Karpas-422 (cell line): ENCODE measurements at regions not wholly inside any gene's neighbourhood (a gene's known extent, or its start where the extent isn't known, plus 50 kb on each side); places are given as distances from the start of the nearest gene placed in this dataset.

Experiments used
- DNase-seq: peaks from one replicate; pipeline ENCODE4 v3.0.0-alpha.2; 2015
- H2AFZ ChIP-seq: fragments of 200-600 bp; sonication (generic); 2 replicates; pipeline ENCODE4 v1.6.1; 2014; ENCODE audit warnings: antibody characterized with exemption, low read length, mixed read lengths
- H3K27ac ChIP-seq: fragments of 200-600 bp; sonication (generic); 2 replicates; pipeline ENCODE4 v1.5.1; 2014; ENCODE audit warnings: mild to moderate bottlenecking, low read length, moderate library complexity
- H3K27me3 ChIP-seq: fragments of 200-600 bp; sonication (generic); 2 replicates; pipeline ENCODE4 v1.6.1; 2014; ENCODE audit warnings: low read length, mixed read lengths
- H3K36me3 ChIP-seq: fragments of 200-600 bp; sonication (generic); 2 replicates; pipeline ENCODE4 v1.6.1; 2014; ENCODE audit warnings: low read length, mixed read lengths; ENCODE audit not compliant: insufficient read depth
- H3K4me1 ChIP-seq: fragments of 200-600 bp; sonication (generic); 2 replicates; pipeline ENCODE4 v1.6.1; 2014; ENCODE audit warnings: mild to moderate bottlenecking, low read length, mixed read lengths
- H3K4me2 ChIP-seq: fragments of 200-600 bp; sonication (generic); 2 replicates; pipeline ENCODE4 v1.6.1; 2014; ENCODE audit warnings: low read length, low read depth, mild to moderate bottlenecking; ENCODE audit not compliant: poor library complexity, severe bottlenecking
- H3K4me3 ChIP-seq: fragments of 200-600 bp; sonication (generic); 2 replicates; pipeline ENCODE4 v1.5.1; 2014; ENCODE audit warnings: mild to moderate bottlenecking, antibody characterized with exemption, low read length, mixed read lengths
- H3K79me2 ChIP-seq: fragments of 200-600 bp; sonication (generic); 2 replicates; pipeline ENCODE4 v1.6.1; 2014; ENCODE audit warnings: mild to moderate bottlenecking, low read length, mixed read lengths
- H3K9ac ChIP-seq: fragments of 200-600 bp; sonication (generic); 2 replicates; pipeline ENCODE4 v1.6.0; 2014; ENCODE audit warnings: low read length
- H3K9me2 ChIP-seq: fragments of 200-600 bp; sonication (generic), shearing (Covaris generic); replicated peaks from 2 replicates; pipeline ENCODE4 v1.6.0; 2014; ENCODE audit warnings: mild to moderate bottlenecking, low read length, moderate library complexity; ENCODE audit not compliant: insufficient read depth
- H3K9me3 ChIP-seq: fragments of 300-700, 200-600 bp; sonication (generic); 2 replicates; pipeline ENCODE4 v1.6.1; 2014; ENCODE audit warnings: low read length, mixed read lengths
- H4K20me1 ChIP-seq: fragments of 200-600 bp; sonication (generic); 2 replicates; pipeline ENCODE4 v1.6.1; 2014; ENCODE audit warnings: mild to moderate bottlenecking, antibody characterized with exemption, low read length, low read depth; ENCODE audit not compliant: insufficient read depth

DNA sequence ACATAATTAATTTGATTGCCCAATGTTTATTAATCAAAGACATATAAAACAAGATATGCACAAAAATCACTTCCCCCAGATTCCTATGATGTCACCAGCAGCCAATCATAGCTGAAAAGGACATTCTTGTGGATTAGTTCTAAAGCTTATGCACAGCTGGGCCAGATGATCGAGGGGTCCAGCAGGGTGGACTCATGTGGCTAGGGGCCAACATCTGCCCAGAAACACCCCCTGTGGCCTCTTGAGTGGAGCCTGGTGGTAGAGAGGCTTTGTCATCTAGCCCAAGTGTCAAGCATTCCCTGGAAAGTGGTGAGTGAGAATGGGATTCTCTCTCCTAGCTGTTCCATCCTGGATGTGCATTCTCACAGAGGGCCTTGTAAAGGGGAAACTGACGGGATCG, 590.0 kb downstream of the BCL11B start:
- no peak overlapping the region for H2AFZ ChIP-seq
- H3K4me2 ChIP-seq = no peak overlapping the region
- peaks cover 40% of the 10 kb centered on the region for H3K9me3 ChIP-seq
- H3K27ac ChIP-seq = no peak overlapping the region
- H3K9me2 ChIP-seq = no peaks in the 10 kb centered on the region
- no peak for DNase-seq
- no peaks in the 10 kb centered on the region for H4K20me1 ChIP-seq
- no peak overlapping the region for H3K4me3 ChIP-seq
- no peak overlapping the region for H3K9ac ChIP-seq
- no peaks in the 10 kb centered on the region for H3K4me1 ChIP-seq
- no peaks in the 10 kb centered on the region for H3K79me2 ChIP-seq
- no peaks in the 10 kb centered on the region for H3K36me3 ChIP-seq
- H3K27me3 ChIP-seq = no peaks in the 10 kb centered on the region

DNA sequence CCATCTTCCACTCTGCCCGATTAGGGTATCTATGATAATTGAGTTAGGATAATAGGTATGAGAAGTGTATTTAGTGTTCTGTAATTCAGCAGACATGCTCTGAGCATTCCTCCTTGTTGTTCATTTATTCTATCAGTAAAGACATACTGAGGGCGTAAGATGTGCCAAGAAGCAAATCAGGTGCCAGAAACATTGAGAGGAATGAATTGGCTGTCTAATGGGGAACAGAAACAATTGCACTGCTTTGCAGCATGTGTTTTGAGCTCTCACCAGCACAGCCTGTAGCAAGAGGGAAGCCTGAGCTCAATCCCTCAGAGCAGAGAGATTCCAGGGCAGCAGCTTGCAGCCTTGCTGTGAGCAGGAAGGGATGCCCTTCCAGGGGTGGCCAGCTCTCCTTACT, 589.3 kb downstream of the BCL11B start:
- H3K79me2 ChIP-seq = no peaks in the 10 kb centered on the region
- H3K4me2 ChIP-seq = no peak overlapping the region
- H3K4me3 ChIP-seq = no peak overlapping the region
- peaks cover 36% of the 10 kb centered on the region for H3K9me3 ChIP-seq
- no peaks in the 10 kb centered on the region for H3K36me3 ChIP-seq
- no peak for DNase-seq
- H3K4me1 ChIP-seq = no peaks in the 10 kb centered on the region
- H3K9ac ChIP-seq = no peak overlapping the region
- no peak overlapping the region for H3K27ac ChIP-seq
- no peak overlapping the region for H2AFZ ChIP-seq
- no peaks in the 10 kb centered on the region for H4K20me1 ChIP-seq
- H3K9me2 ChIP-seq = no peaks in the 10 kb centered on the region
- no peaks in the 10 kb centered on the region for H3K27me3 ChIP-seq

DNA sequence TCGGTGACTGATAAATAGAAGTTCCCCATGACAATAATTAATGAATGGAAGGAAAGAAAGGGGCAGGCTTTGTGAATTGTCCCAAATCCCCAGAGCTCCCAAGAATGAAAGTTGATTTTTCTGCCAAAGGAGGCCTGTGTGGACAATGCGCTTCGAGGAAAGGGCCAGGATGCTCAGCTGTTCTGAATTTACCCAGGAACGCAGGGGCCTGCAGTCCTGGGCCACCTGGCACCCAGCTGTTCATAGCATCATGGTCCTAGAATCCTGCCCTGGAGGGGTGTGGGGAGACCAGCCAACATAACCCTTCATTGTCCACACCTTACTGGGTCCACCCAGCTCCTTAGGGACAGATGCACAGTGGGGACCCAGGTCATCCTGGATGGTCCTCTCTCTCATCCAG, 587.5 kb downstream of the BCL11B start:
- Histone ChIP-seq H3K79me2 (no peaks in the 10 kb centered on the region), H4K20me1 (no peaks in the 10 kb centered on the region), H3K4me2 (no peak overlapping the region), H3K9ac (no peak overlapping the region), H3K9me3 (peaks cover 25% of the 10 kb centered on the region), H3K4me3 (no peak overlapping the region), H3K27me3 (no peaks in the 10 kb centered on the region), H2AFZ (no peak overlapping the region), H3K27ac (no peak overlapping the region), H3K4me1 (no peaks in the 10 kb centered on the region), H3K9me2 (no peaks in the 10 kb centered on the region), H3K36me3 (no peaks in the 10 kb centered on the region)
- DNase-seq = no peak

DNA sequence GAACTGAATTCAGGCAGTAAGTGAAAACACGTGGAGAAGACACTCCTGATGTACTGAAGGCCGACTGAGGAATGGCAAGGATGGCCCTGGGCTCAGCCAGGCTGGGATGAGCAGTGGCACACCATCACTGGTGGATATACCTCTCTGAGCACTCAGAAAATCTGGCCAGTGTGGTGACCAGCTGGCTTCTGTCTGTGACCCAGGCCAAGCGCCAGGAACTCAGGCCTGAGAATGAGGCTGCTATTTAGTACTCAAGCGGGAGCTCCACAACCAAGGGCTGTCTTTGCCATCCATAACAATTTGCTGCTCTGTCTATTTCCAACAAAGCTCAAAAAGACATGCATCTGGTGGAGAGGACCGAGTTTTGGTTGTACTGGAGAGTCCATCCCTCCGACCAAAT, 586.3 kb downstream of the BCL11B start:
- H2AFZ ChIP-seq = no peak overlapping the region
- no peak for DNase-seq
- no peaks in the 10 kb centered on the region for H4K20me1 ChIP-seq
- no peaks in the 10 kb centered on the region for H3K9me2 ChIP-seq
- H3K36me3 ChIP-seq = no peaks in the 10 kb centered on the region
- H3K4me3 ChIP-seq = no peak overlapping the region
- no peaks in the 10 kb centered on the region for H3K4me1 ChIP-seq
- H3K27ac ChIP-seq = no peak overlapping the region
- H3K9ac ChIP-seq = no peak overlapping the region
- H3K4me2 ChIP-seq = no peak overlapping the region
- no peaks in the 10 kb centered on the region for H3K27me3 ChIP-seq
- peaks cover 22% of the 10 kb centered on the region for H3K9me3 ChIP-seq
- no peaks in the 10 kb centered on the region for H3K79me2 ChIP-seq

DNA sequence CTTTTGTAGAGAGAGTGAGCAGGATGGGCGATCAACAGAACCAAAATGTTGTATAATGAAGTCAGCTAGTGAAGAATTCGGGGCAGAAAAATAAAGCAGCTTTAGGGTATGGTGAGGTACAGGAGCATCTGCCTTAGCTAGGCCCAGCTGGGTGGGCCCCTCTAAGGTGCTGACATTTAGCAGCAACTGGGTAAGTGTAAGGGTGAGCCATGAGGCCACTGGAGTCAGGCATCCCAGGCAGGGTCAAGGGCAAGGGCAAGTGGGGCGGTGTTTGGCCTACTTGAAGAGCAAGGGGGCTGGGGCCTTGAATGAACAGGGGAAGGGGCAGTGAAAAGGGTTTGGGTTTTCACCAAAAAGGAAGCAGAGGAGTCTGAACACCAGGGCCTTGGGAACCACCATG, 583.6 kb downstream of the BCL11B start:
- H3K79me2 ChIP-seq = no peaks in the 10 kb centered on the region
- H3K36me3 ChIP-seq = no peaks in the 10 kb centered on the region
- no peaks in the 10 kb centered on the region for H3K4me1 ChIP-seq
- no peaks in the 10 kb centered on the region for H3K9me2 ChIP-seq
- DNase-seq = no peak
- no peaks in the 10 kb centered on the region for H4K20me1 ChIP-seq
- no peak overlapping the region for H3K9ac ChIP-seq
- no peak overlapping the region for H2AFZ ChIP-seq
- no peak overlapping the region for H3K27ac ChIP-seq
- H3K9me3 ChIP-seq = peaks cover 7% of the 10 kb centered on the region; the same call in 1 of the 2 replicates
- no peak overlapping the region for H3K4me3 ChIP-seq
- H3K27me3 ChIP-seq = no peaks in the 10 kb centered on the region
- no peak overlapping the region for H3K4me2 ChIP-seq

DNA sequence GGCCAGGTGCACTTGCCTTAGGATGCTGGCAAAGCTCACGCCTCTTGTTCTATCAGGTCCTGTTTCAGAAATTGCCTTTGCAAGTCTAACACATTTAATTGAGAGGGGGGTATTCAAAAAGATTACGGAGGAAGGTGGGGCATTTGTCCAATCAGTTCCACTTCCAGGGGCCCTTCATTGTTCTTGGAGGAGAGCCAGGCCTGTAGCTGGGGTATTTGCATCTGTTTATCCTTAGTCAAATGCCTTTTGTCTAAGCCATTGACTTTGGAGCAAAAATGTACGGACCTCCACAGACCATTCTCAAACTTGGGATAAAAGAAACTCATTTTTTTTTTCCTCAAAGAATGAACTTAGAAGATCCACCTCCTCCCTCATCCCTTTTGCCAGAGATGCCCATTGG, 582.0 kb downstream of the BCL11B start:
- Histone ChIP-seq H2AFZ (no peak overlapping the region), H3K27me3 (no peaks in the 10 kb centered on the region), H3K4me3 (no peak overlapping the region), H3K9ac (no peak overlapping the region), H3K9me3 (no peaks in the 10 kb centered on the region; the same call in 1 of the 2 replicates), H3K4me2 (no peak overlapping the region), H3K27ac (no peak overlapping the region), H3K36me3 (no peaks in the 10 kb centered on the region), H3K4me1 (no peaks in the 10 kb centered on the region), H3K79me2 (no peaks in the 10 kb centered on the region), H3K9me2 (no peaks in the 10 kb centered on the region), H4K20me1 (no peaks in the 10 kb centered on the region)
- no peak for DNase-seq

DNA sequence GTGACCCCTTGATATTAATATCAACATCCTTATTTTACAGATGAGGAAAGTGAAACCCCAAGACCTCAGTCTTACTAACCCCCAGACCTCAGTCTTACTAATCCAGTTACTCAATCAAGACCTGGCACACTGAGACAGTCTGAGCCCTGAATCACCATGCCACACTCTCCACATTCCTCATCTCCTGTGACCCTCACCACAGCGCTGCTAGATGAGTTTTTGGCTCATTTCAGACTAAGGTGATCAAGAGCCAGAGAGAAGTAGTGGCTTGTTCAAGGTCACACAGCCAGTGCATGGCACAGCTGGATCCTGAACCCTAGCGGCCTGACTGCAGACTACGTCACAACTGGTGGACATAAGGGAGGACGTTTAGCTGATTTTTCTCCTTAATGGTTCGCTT, 579.2 kb downstream of the BCL11B start:
- Histone ChIP-seq H3K9me3 (peaks cover 18% of the 10 kb centered on the region), H2AFZ (no peak overlapping the region), H4K20me1 (no peaks in the 10 kb centered on the region), H3K27me3 (no peaks in the 10 kb centered on the region), H3K9me2 (no peaks in the 10 kb centered on the region), H3K4me1 (no peaks in the 10 kb centered on the region), H3K36me3 (no peaks in the 10 kb centered on the region), H3K4me3 (no peak overlapping the region), H3K9ac (no peak overlapping the region), H3K79me2 (no peaks in the 10 kb centered on the region), H3K27ac (no peak overlapping the region), H3K4me2 (no peak overlapping the region)
- DNase-seq = no peak

DNA sequence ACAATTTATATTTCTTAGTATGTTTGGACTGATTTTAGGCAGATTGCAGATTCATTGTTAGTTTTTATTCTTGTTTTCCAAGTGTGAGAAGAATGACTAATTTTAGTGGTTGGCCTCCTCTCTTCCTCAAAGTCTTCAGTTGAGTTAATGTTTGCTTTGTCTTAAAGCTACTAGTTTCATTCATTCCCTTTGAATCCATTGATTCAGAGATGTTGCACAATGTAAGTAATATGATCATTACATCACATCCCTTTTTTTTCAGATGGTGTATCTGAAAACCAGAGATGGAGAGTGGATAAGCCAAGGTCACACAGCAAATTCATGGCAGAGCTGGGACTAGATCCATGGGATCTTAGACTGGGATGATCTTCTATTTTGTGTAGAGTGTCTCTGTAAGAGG, 577.5 kb downstream of the BCL11B start:
- no peak for DNase-seq
- Histone ChIP-seq H3K9ac (no peak overlapping the region), H3K9me2 (no peaks in the 10 kb centered on the region), H4K20me1 (no peaks in the 10 kb centered on the region), H3K4me3 (no peak overlapping the region), H3K4me1 (no peaks in the 10 kb centered on the region), H3K9me3 (peaks cover 18% of the 10 kb centered on the region), H3K4me2 (no peak overlapping the region), H2AFZ (no peak overlapping the region), H3K27me3 (no peaks in the 10 kb centered on the region), H3K36me3 (no peaks in the 10 kb centered on the region), H3K27ac (no peak overlapping the region), H3K79me2 (no peaks in the 10 kb centered on the region)

DNA sequence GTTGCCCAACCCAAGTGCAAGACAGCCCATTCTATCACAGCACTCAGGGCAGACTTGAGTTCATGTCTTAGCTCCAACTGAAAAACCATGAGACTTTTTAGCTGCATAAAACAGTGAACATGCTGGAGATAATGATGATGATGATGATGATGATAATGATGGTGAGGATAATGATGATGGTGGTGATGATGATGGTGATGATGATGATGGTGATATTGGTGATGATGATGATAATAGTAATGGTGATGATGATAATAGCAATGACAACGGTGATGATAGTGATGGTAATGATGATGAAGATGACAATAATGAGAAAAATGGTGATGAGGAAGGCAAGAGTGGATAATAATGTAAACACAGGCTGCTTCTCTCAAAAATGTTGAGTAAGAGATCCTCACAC, 576.2 kb downstream of the BCL11B start:
- H3K4me1 ChIP-seq = no peaks in the 10 kb centered on the region
- no peak overlapping the region for H3K27ac ChIP-seq
- DNase-seq = no peak
- H3K4me2 ChIP-seq = no peak overlapping the region
- H2AFZ ChIP-seq = no peak overlapping the region
- H3K9me2 ChIP-seq = no peaks in the 10 kb centered on the region
- no peaks in the 10 kb centered on the region for H3K79me2 ChIP-seq
- H3K9me3 ChIP-seq = peaks cover 18% of the 10 kb centered on the region
- H4K20me1 ChIP-seq = no peaks in the 10 kb centered on the region
- no peak overlapping the region for H3K4me3 ChIP-seq
- H3K36me3 ChIP-seq = no peaks in the 10 kb centered on the region
- H3K9ac ChIP-seq = no peak overlapping the region
- H3K27me3 ChIP-seq = no peaks in the 10 kb centered on the region
